Dermis blood vessel endothelial cell (primary cell): ENCODE measurements at regions not wholly inside any gene's neighbourhood (a gene's known extent, or its start where the extent isn't known, plus 50 kb on each side); places are given as distances from the start of the nearest gene placed in this dataset.

Experiments
- DNase-seq: peaks from one replicate; pipeline ENCODE4 v3.0.0; 2010

GRCh38 chr5:58145397-58145934 lies 314.4 kb downstream of the PLK2 start:
- no peak for DNase-seq

- DNase-seq, result no peak
These were observed 316.2 kb downstream of the PLK2 start for GRCh38 chr5:58143727-58144126.

GRCh38 chr5:58143181-58143580 lies 316.7 kb downstream of the PLK2 start:
- no peak for DNase-seq

GRCh38 chr5:58138791-58139190 lies 321.1 kb downstream of the PLK2 start:
- no peak for DNase-seq

DNA sequence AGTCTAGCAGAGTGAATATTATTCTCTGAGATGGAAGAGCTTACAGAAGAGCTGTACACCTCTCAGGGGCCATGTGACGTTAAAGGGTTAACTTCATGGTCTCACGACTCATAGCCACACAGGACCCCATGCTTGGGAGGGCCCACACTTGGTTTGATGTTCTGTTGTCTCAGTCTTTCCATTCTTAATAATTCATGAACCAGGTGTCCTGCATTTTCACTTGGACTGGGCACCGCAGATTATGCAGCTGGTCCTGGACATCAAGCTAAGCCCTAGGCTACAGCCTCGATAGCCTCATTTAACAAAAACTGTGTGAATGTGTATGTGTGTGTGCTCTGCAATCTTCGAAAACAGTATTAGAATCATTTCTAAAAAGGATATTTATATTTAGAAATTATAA lies 323.5 kb downstream of the PLK2 start:
- DNase-seq, result no peak

GRCh38 chr5:58135571-58136335 lies 324.1 kb downstream of the PLK2 start:
- DNase-seq, result peak; percentile 27

- DNase-seq, result peak; percentile 52
These were observed 326.1 kb downstream of the PLK2 start for GRCh38 chr5:58133631-58134296.

- no peak for DNase-seq
These were observed 326.7 kb downstream of the PLK2 start for GRCh38 chr5:58133216-58133615.

DNA sequence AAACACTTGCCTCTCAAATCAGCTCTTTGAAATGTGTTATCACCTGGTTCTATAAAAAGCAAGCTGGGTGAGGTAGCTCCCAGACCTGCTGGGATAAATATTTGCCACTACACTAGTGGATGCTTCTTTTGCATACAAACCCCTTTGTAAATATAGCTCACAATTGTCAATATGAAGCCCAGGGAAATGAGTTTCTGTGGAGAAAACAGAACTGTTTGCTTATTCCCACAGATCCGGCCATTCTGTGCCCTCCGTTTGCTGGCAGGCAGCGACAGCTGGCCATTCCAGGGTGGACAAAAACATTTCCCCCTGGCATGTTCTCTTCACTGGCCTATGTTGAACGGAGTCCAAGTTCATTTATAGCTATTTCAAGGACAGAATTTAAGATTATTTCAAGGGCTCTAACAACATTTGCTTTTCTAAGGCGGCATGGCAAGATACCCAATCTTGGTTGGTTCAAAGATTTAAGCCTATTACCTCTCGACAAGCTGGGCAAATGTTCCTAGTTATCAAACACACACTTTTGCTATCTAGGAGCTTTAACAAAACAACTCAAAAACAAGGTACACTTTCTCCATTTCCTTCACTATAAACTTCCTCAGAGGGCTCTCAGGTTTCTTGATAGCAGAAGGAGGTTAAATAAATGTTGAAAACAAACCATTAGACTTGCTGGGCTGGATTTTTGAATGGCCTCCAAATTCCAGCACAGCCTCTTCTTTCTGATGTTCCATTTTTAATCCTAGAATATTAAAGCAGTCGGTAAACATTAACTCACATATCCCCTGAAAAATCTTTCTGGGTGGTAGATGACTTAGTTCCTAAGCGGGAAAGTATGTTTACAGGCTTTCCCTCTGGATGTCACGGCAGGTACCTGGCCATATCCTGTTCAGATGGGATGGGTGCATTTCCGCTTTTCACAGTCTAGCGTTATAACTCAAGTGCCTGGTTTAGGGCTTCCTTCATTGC lies 332.3 kb downstream of the PLK2 start:
- peak; percentile 60 for DNase-seq

DNA sequence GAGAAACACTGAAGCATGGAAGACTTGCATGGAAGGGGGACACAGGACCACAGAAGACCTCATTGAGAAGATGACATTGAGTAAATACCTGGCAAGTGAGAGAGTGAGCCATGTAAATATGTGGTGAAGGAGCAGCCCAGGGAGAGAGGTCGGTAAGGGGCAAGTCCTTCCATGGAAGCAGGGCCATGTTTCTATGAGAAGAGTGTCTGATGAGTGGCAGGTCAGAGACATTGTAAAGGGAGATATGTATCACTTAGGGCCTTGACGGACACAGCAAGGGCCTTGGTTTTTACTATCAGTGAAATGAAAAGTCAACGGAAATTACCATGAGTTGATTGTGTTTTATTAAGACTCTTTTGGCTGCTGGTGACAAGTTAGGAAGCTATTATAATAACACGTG lies 336.4 kb downstream of the PLK2 start:
- DNase-seq, result no peak

GRCh38 chr5:58122848-58123392 lies 337.0 kb downstream of the PLK2 start:
- DNase-seq, result no peak

GRCh38 chr5:58122157-58122556 lies 337.7 kb downstream of the PLK2 start:
- DNase-seq, result no peak

GRCh38 chr5:58121391-58121790 lies 338.5 kb downstream of the PLK2 start:
- DNase-seq, result no peak

DNA sequence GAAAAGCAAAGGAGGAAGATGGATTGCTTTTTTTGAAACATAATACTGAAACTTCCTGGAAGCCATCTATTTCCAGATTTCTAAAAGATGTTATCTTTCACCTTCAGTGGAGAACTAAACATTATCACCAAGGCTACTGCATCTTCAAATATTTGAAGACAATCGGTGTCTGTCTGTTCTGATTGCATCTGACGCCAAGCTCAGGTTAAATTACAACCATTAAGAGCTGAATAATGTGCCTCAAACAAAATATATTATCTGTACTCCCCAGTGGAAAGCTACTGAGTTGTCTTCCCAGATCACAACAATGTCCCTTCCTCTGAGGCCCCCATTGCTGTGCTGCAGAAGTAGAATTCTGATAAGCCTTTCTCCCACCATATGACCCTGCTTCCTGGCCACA lies 342.3 kb downstream of the PLK2 start:
- no peak for DNase-seq

DNA sequence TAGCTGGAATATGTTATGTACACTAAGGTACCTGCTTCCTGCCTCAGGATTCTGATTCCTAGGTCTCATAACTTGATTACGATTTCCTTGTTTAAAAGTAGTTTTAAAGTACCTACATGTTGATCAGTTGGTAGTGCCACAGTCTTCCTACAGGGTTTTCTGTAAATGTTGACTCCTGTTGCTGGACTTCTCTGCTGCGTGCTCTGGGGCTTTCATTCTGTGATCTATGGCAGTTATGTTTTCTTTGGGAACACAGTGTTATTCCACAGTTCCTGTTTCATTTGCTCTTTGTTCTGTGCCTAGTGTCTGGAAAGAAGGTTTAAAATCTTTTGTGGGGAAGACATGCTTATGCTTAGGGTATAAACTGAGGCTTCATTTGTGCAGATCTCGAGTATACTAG lies 343.5 kb downstream of the PLK2 start:
- peak; percentile 31 for DNase-seq

GRCh38 chr5:58115811-58116210 lies 344.1 kb downstream of the PLK2 start:
- DNase-seq, result no peak

GRCh38 chr5:58114324-58114723 lies 345.6 kb downstream of the PLK2 start:
- no peak for DNase-seq

GRCh38 chr5:58113172-58113571 lies 346.7 kb downstream of the PLK2 start:
- DNase-seq, result peak; percentile 44

GRCh38 chr5:58108511-58108910 lies 351.4 kb downstream of the PLK2 start:
- DNase-seq, result no peak

GRCh38 chr5:58107704-58108103 lies 352.2 kb downstream of the PLK2 start:
- DNase-seq, result no peak

DNA sequence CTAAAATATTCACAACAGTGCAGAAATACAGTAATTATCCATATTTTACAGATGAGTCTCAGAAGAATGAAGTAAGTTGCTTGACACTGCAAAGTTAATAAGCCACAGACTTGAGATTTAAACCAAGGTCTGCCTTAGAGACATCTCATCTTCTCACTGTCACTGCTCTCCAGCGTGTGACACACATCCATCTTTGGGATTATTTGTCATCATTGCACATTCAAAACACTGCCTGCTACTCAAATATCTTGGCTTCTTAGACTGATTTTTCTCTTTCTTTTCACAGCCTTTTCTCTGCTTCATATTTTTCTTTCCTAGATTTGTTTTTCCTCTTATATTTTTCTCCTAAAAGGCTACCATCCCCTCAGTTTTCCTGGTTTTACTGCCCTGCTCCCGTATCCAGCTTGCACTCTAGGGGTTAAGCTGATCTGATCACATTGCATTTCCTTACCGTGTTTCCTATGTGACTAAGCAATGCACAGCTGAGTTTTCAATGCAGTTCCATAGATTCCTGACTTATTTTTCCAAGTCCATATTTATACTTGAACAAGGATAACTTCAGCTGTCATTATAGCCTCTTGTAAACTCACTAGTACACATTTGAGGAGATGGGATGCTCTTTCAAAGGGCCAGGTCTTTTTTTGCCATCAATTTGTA lies 353.0 kb downstream of the PLK2 start:
- DNase-seq, result peak; percentile 66

DNA sequence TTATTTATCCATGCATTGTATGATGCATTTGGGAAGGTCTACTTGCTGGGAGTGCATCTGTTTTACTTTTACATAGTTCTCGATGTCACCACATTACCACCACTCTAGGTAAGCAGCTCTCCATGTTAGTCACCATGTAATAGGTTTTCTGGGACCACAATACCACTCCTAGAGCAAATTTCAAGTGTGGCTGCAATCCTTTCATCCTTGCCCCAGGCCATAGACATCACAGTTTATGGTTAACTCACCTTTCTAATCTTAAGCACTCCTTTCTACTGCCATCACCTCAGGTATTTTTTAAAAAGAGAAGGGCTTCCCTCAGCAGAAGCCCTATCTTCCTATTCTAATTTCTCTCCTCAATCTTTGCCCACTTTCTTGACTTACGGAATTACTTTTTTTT lies 354.1 kb downstream of the PLK2 start:
- DNase-seq, result no peak
